Astrocyte of the cerebellum (primary cell): ENCODE measurements at regions not wholly inside any gene's neighbourhood (a gene's known extent, or its start where the extent isn't known, plus 50 kb on each side); places are given as distances from the start of the nearest gene placed in this dataset.

ENCODE experiments used
- DNase-seq: peaks from one replicate; pipeline ENCODE4 v3.0.0-alpha.2; 2011; ENCODE audit warnings: low read depth
- H3K4me3 ChIP-seq: 2 replicates; pipeline ENCODE4 v1.5.1; 2011; ENCODE audit warnings: mild to moderate bottlenecking, low read depth, low read length, moderate library complexity
- CTCF ChIP-seq: IDR thresholded peaks from 2 replicates; pipeline ENCODE4 v1.5.1; 2012; ENCODE audit warnings: low read length, low read depth, moderate library complexity, mild to moderate bottlenecking; ENCODE audit errors: missing control alignments
- in situ Hi-C: cut with HindIII; loops from 2 replicates; pipeline ENCODE4 v1.10.0; 2017; ENCODE audit warnings: low sequenced_read_pairs

- in situ Hi-C loops, result no loop called here
- no peak for DNase-seq
- H3K4me3 ChIP-seq, result no peak overlapping the region
- TF ChIP-seq CTCF, result no peak
These were observed 821.5 kb upstream of the IGFBP3 start for GRCh38 chr7:46742601-46743000.

- in situ Hi-C loops, result no loop called here
- peak; percentile 71 for DNase-seq
- no peak overlapping the region for H3K4me3 ChIP-seq
- no peak for TF ChIP-seq CTCF
These were observed 821.0 kb upstream of the IGFBP3 start for GRCh38 chr7:46741938-46742540.

GRCh38 chr7:46741181-46741580 lies 820.1 kb upstream of the IGFBP3 start:
- H3K4me3 ChIP-seq, result no peak overlapping the region
- TF ChIP-seq CTCF, result no peak
- in situ Hi-C loops, result no loop called here
- no peak for DNase-seq

GRCh38 chr7:46739518-46740234 lies 818.6 kb upstream of the IGFBP3 start:
- no peak for TF ChIP-seq CTCF
- H3K4me3 ChIP-seq, result no peak overlapping the region
- in situ Hi-C loops, result no loop called here
- DNase-seq, result no peak

GRCh38 chr7:46738796-46739195 lies 817.7 kb upstream of the IGFBP3 start:
- TF ChIP-seq CTCF, result no peak
- DNase-seq, result no peak
- in situ Hi-C loops, result no loop called here
- no peak overlapping the region for H3K4me3 ChIP-seq

- in situ Hi-C loops, result no loop called here
- no peak overlapping the region for H3K4me3 ChIP-seq
- no peak for TF ChIP-seq CTCF
- DNase-seq, result no peak
These were observed 817.1 kb upstream of the IGFBP3 start for GRCh38 chr7:46738165-46738564.
